Liver (tissue), 8 donors: ENCODE measurements at regions not wholly inside any gene's neighbourhood (a gene's known extent, or its start where the extent isn't known, plus 50 kb on each side); places are given as distances from the start of the nearest gene placed in this dataset.

ENCODE experiments used
- DNase-seq: peaks from one replicate; pipeline ENCODE4 v3.0.0-alpha.2; 2017; ENCODE audit warnings: low spot score
- H3K27ac ChIP-seq, 2 donors: one replicate each; pipeline ENCODE4 v1.7.0; 2013; ENCODE audit warnings: inconsistent platforms in 2 of 2, low read length in 2 of 2, control low read depth in 1 of 2, low read depth in 1 of 2, mild to moderate bottlenecking in 1 of 2
- H3K27me3 ChIP-seq, 4 donors: one replicate each; pipeline versions ENCODE4 v1.6.1 to v1.7.0; 2013; ENCODE audit warnings: low read length in 3 of 4, inconsistent platforms in 1 of 4, mild to moderate bottlenecking in 1 of 4, moderate library complexity in 1 of 4; ENCODE audit not compliant: control insufficient read depth in 4 of 4, insufficient read depth in 4 of 4
- H3K36me3 ChIP-seq, 4 donors: one replicate each; pipeline versions ENCODE4 v1.6.1 to v1.7.0; 2013; ENCODE audit warnings: low read length in 3 of 4, mild to moderate bottlenecking in 3 of 4, low read depth in 1 of 4, moderate library complexity in 1 of 4; ENCODE audit not compliant: control insufficient read depth in 4 of 4, insufficient read depth in 3 of 4
- H3K4me1 ChIP-seq, 4 donors: one replicate each; pipeline versions ENCODE4 v1.6.1 to v1.7.0; 2013; ENCODE audit warnings: low read length in 3 of 4, mild to moderate bottlenecking in 3 of 4, moderate library complexity in 1 of 4; ENCODE audit not compliant: control insufficient read depth in 4 of 4, insufficient read depth in 4 of 4
- H3K4me3 ChIP-seq, 3 donors: one replicate each; pipeline versions ENCODE4 v1.6.1 to v1.7.0; 2013; ENCODE audit warnings: low read length in 3 of 3, control low read depth in 1 of 3, low read depth in 1 of 3, mild to moderate bottlenecking in 1 of 3
- H3K9ac ChIP-seq, 2 donors: one replicate each; pipeline ENCODE4 v1.7.0; 2013; ENCODE audit warnings: low read length in 2 of 2, mild to moderate bottlenecking in 2 of 2, moderate library complexity in 2 of 2, control low read depth in 1 of 2, low read depth in 1 of 2
- H3K9me3 ChIP-seq, 4 donors: one replicate each; pipeline versions ENCODE4 v1.6.1 to v1.7.0; 2013; ENCODE audit warnings: low read length in 3 of 4; ENCODE audit not compliant: control insufficient read depth in 4 of 4
- ATF3 ChIP-seq: IDR thresholded peaks from 2 replicates; pipeline ENCODE4 v1.6.1; 2016; ENCODE audit warnings: antibody characterized with exemption
- EGR1 ChIP-seq, 2 donors: IDR thresholded peaks; 2 replicates each; pipeline ENCODE4 v1.6.1; 2016 to 2018; ENCODE audit warnings: antibody characterized with exemption in 2 of 2, low read depth in 2 of 2
- FOXA1 ChIP-seq: IDR thresholded peaks from 2 replicates; pipeline ENCODE4 v1.6.1; 2016; ENCODE audit warnings: antibody characterized with exemption
- FOXA2 ChIP-seq: IDR thresholded peaks from 2 replicates; pipeline ENCODE4 v1.6.1; 2016; ENCODE audit warnings: antibody characterized with exemption
- GABPA ChIP-seq, 2 donors: IDR thresholded peaks in 1 of 2; conservative IDR thresholded peaks in 1 of 2; 2 replicates each; pipeline ENCODE4 v1.6.1; 2016; ENCODE audit warnings: antibody characterized with exemption in 2 of 2, mild to moderate bottlenecking in 1 of 2, moderate library complexity in 1 of 2
- HNF4A ChIP-seq, 2 donors: conservative IDR thresholded peaks; 2 replicates each; pipeline ENCODE4 v1.6.1; 2016; ENCODE audit warnings: antibody characterized with exemption in 2 of 2, mild to moderate bottlenecking in 2 of 2
- HNF4G ChIP-seq: IDR thresholded peaks from 2 replicates; pipeline ENCODE4 v1.6.1; 2016; ENCODE audit warnings: antibody characterized with exemption
- JUND ChIP-seq, 2 donors: IDR thresholded peaks; 2 replicates each; pipeline ENCODE4 v1.6.1; 2016; ENCODE audit warnings: antibody characterized with exemption in 2 of 2
- MAX ChIP-seq: IDR thresholded peaks from 2 replicates; pipeline ENCODE4 v1.6.1; 2016; ENCODE audit warnings: antibody characterized with exemption
- NR2F2 ChIP-seq: IDR thresholded peaks from 2 replicates; pipeline ENCODE4 v1.6.1; 2016; ENCODE audit warnings: antibody characterized with exemption
- RAD21 ChIP-seq, 2 donors: IDR thresholded peaks; 2 replicates each; pipeline ENCODE4 v1.6.1; 2016; ENCODE audit warnings: antibody characterized with exemption in 2 of 2, mild to moderate bottlenecking in 2 of 2
- RXRA ChIP-seq, 2 donors: IDR thresholded peaks; 2 replicates each; pipeline ENCODE4 v1.6.1; 2017 to 2018; ENCODE audit warnings: antibody characterized with exemption in 2 of 2, mild to moderate bottlenecking in 1 of 2
- SP1 ChIP-seq: IDR thresholded peaks from 2 replicates; pipeline ENCODE4 v1.6.1; 2018; ENCODE audit warnings: antibody characterized with exemption, mild to moderate bottlenecking
- TAF1 ChIP-seq: conservative IDR thresholded peaks from 2 replicates; pipeline ENCODE4 v1.6.1; 2016; ENCODE audit warnings: antibody characterized with exemption, mild to moderate bottlenecking
- YY1 ChIP-seq: IDR thresholded peaks from 2 replicates; pipeline ENCODE4 v1.6.1; 2016; ENCODE audit warnings: antibody characterized with exemption, mild to moderate bottlenecking
- ZBTB33 ChIP-seq: IDR thresholded peaks from 2 replicates; pipeline ENCODE4 v1.6.1; 2016; ENCODE audit warnings: antibody characterized with exemption
- WGBS: extraction: QIAGEN DNeasy Blood & Tissue Kit; methylation state at CpG from one replicate; pipeline ENCODE4 v1.1.7; 2013; 5-methylcytosine and 5-hydroxymethylcytosine counted together
- TF ChIP-seq, protein P1 (sequence below): fragments of 150-350 bp; IDR thresholded peaks from 2 replicates; pipeline ENCODE4 v1.5.1; 2017; ENCODE audit warnings: improper control_type of control experiment, low read depth, low read length; ENCODE audit not compliant: missing input control
- TF ChIP-seq, protein P2 (sequence below): IDR thresholded peaks from 2 replicates; pipeline ENCODE4 v1.6.1; 2016; ENCODE audit warnings: antibody characterized with exemption, mild to moderate bottlenecking
- donor health status: healthy.
- donor health status: healthy.
- donor health status: healthy.
- donor health status: healthy.
- donor health status: healthy.

GRCh38 chr7:91553410-91553895, 289.2 kb downstream of the FZD1 start:
- no peak overlapping the region for H3K27ac ChIP-seq
- DNase-seq, result no peak
- H3K4me3 ChIP-seq, result no peak overlapping the region
- no peaks in the 10 kb centered on the region for H3K9me3 ChIP-seq
- TF ChIP-seq HNF4G (no peak), ZBTB33 (no peak), EGR1 (IDR thresholded peaks at IDR 0.05; ENCODE audit: low read depth in 2 of 2) (no peak), TAF1 (no peak), SP1 (no peak), NR2F2 (no peak), RAD21 (IDR thresholded peaks at IDR 0.05) (no peak), FOXA1 (no peak), HNF4A (conservative IDR thresholded peaks at IDR 0.05) (no peak), MAX (no peak), JUND (IDR thresholded peaks at IDR 0.05) (no peak), YY1 (no peak), RXRA (IDR thresholded peaks at IDR 0.05) (no peak), ATF3 (no peak), FOXA2 (no peak), GABPA (IDR thresholded peaks at IDR 0.05 in 1 of 2, conservative IDR thresholded peaks at IDR 0.05 in 1 of 2) (no peak)
- TF ChIP-seq, protein P1, sequence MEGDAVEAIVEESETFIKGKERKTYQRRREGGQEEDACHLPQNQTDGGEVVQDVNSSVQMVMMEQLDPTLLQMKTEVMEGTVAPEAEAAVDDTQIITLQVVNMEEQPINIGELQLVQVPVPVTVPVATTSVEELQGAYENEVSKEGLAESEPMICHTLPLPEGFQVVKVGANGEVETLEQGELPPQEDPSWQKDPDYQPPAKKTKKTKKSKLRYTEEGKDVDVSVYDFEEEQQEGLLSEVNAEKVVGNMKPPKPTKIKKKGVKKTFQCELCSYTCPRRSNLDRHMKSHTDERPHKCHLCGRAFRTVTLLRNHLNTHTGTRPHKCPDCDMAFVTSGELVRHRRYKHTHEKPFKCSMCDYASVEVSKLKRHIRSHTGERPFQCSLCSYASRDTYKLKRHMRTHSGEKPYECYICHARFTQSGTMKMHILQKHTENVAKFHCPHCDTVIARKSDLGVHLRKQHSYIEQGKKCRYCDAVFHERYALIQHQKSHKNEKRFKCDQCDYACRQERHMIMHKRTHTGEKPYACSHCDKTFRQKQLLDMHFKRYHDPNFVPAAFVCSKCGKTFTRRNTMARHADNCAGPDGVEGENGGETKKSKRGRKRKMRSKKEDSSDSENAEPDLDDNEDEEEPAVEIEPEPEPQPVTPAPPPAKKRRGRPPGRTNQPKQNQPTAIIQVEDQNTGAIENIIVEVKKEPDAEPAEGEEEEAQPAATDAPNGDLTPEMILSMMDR, result no peak
- TF ChIP-seq, protein P2, sequence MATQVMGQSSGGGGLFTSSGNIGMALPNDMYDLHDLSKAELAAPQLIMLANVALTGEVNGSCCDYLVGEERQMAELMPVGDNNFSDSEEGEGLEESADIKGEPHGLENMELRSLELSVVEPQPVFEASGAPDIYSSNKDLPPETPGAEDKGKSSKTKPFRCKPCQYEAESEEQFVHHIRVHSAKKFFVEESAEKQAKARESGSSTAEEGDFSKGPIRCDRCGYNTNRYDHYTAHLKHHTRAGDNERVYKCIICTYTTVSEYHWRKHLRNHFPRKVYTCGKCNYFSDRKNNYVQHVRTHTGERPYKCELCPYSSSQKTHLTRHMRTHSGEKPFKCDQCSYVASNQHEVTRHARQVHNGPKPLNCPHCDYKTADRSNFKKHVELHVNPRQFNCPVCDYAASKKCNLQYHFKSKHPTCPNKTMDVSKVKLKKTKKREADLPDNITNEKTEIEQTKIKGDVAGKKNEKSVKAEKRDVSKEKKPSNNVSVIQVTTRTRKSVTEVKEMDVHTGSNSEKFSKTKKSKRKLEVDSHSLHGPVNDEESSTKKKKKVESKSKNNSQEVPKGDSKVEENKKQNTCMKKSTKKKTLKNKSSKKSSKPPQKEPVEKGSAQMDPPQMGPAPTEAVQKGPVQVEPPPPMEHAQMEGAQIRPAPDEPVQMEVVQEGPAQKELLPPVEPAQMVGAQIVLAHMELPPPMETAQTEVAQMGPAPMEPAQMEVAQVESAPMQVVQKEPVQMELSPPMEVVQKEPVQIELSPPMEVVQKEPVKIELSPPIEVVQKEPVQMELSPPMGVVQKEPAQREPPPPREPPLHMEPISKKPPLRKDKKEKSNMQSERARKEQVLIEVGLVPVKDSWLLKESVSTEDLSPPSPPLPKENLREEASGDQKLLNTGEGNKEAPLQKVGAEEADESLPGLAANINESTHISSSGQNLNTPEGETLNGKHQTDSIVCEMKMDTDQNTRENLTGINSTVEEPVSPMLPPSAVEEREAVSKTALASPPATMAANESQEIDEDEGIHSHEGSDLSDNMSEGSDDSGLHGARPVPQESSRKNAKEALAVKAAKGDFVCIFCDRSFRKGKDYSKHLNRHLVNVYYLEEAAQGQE, result no peak
- WGBS, result 91% methylated on average over 3 of the region's 3 CpGs
- H3K4me1 ChIP-seq, result peaks cover 0 to 10% (median 4%) of the 10 kb centered on the region in 4 donors
- no peaks in the 10 kb centered on the region for H3K27me3 ChIP-seq
- H3K36me3 ChIP-seq, result no peaks in the 10 kb centered on the region
- no peak overlapping the region for H3K9ac ChIP-seq
